ENCODE measurements at regions not wholly inside any gene's neighbourhood (a gene's known extent, or its start where the extent isn't known, plus 50 kb on each side); places are given as distances from the start of the nearest gene placed in this dataset.

DNA sequence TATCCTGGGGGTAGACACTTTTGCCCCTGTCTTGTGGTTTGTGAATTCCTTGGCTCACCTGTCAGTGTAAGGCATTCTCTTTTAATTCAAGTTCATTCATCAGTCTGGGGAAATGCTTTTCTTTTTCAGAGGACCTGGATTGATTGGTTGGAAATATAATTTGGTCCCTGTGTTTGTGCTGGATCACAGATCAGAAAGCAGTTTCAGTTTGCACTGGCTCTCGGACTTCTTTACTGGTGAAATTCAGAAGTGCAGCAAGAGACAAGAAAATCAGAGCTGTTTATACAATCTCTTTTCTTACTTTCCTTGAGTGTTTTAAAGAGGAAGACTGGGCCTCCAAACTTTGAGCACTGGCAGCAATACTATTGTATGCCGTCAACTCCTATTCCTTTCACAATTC, 161.8 kb upstream of the KCNJ16 start:
- Histone ChIP-seq H3K79me2 (ENCODE audit: control insufficient read depth, insufficient read depth, low read length) (no peaks in the 10 kb centered on the region), H3K4me1 (replicated peaks in 1 of 2; ENCODE audit: control insufficient read depth in 2 of 2, insufficient read depth in 2 of 2, low read length in 2 of 2) (peaks cover 0 to 8% of the 10 kb centered on the region in 2 experiments; a peak in 2 of 5 replicates), H3K4me2 (ENCODE audit: insufficient read depth, low read length) (no peak overlapping the region), H3K27ac (ENCODE audit: extremely low read depth, low read depth, low read length) (no peak overlapping the region), H3K9ac (ENCODE audit: insufficient read depth in 1 of 2, low read depth in 2 of 2, low read length in 2 of 2) (no peak overlapping the region), H3K9me3 (replicated peaks; ENCODE audit: control insufficient read depth, insufficient read depth, low read depth, low read length) (no peaks in the 10 kb centered on the region), H3K36me3 (ENCODE audit: control insufficient read depth, insufficient read depth, low read length) (no peaks in the 10 kb centered on the region), H2AFZ (ENCODE audit: low read depth, low read length) (0 out of 2 replicates have a peak overlapping the region, but pooled peaks have one; percentile 24), H3K4me3 (no peak overlapping the region), H4K20me1 (replicated peaks; ENCODE audit: control insufficient read depth, insufficient read depth, low read length) (no peaks in the 10 kb centered on the region), H3K9me1 (ENCODE audit: control insufficient read depth, insufficient read depth, low read length) (no peaks in the 10 kb centered on the region), H3K27me3 (ENCODE audit: control insufficient read depth in 2 of 2, insufficient read depth in 2 of 2, low read length in 2 of 2) (no peaks in the 10 kb centered on the region)
- WGBS (ENCODE audit: insufficient coverage, low coverage, missing lambda C conversion rate): 26% methylated on average over 2 of the region's 2 CpGs
- in situ Hi-C loops (cut with MboI) (no loop called here), intact Hi-C loops (cut with micrococcal nuclease) (no loop called here)
- DNase-seq (ENCODE audit: extremely low read depth in 1 of 4, low spot score in 3 of 4) (no peak), ATAC-seq (no peak), FAIRE-seq (no peak)
- POLR2A ChIA-PET: no interaction called here
- no TSS peak for BruUV-seq (replicated peaks)
- CTCF ChIA-PET (ENCODE audit: low intra/inter-chr PET ratio): no interaction called here
- TF ChIP-seq, protein P1, sequence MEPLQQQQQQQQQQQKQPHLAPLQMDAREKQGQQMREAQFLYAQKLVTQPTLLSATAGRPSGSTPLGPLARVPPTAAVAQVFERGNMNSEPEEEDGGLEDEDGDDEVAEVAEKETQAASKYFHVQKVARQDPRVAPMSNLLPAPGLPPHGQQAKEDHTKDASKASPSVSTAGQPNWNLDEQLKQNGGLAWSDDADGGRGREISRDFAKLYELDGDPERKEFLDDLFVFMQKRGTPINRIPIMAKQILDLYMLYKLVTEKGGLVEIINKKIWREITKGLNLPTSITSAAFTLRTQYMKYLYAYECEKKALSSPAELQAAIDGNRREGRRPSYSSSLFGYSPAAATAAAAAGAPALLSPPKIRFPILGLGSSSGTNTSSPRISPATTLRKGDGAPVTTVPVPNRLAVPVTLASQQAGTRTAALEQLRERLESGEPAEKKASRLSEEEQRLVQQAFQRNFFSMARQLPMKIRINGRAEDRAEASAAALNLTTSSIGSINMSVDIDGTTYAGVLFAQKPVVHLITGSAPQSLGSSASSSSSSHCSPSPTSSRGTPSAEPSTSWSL (CRISPR knock-in tag; IDR thresholded peaks at IDR 0.05; ENCODE audit: borderline replicate concordance): no peak
- TF ChIP-seq HDAC6 (IDR thresholded peaks at IDR 0.05; ENCODE audit: low read depth, low read length): no peak
- TF ChIP-seq HMG20B (CRISPR knock-in tag; IDR thresholded peaks at IDR 0.05): no peak
- no peak for TF ChIP-seq TEAD2 (tag; IDR thresholded peaks at IDR 0.05)

DNA sequence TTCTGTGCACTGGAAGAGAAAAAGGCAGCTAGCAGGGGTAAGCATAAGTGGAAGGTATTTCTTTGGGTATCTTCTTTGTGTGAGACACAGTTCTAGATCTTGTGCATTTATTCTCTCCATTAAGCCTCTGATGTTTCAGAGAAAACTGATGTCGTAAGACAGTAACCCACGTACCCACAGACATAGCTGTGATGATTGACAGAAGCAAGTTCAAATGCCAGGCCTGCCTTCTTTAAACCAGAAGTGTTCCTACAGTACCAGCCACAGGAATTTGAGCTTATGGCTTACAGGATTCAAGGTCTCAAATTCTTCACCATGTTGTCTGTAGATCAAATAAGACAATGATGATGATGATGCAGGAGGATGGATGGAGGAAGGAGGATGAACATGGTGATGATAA, 161.4 kb upstream of the KCNJ16 start:
- H3K4me1 ChIP-seq (replicated peaks in 1 of 2; ENCODE audit: control insufficient read depth in 2 of 2, insufficient read depth in 2 of 2, low read length in 2 of 2): peaks cover 0 to 5% of the 10 kb centered on the region in 2 experiments; a peak in 2 of 5 replicates
- DNase-seq (ENCODE audit: extremely low read depth in 1 of 4, low spot score in 3 of 4) (no peak), FAIRE-seq (no peak), ATAC-seq (no peak)
- H3K36me3 ChIP-seq (ENCODE audit: control insufficient read depth, insufficient read depth, low read length): no peaks in the 10 kb centered on the region
- no peak overlapping the region for H3K4me3 ChIP-seq
- BruUV-seq (replicated peaks): no TSS peak
- ChIA-PET POLR2A (no interaction called here), CTCF (ENCODE audit: low intra/inter-chr PET ratio) (no interaction called here)
- H3K9ac ChIP-seq (ENCODE audit: insufficient read depth in 1 of 2, low read depth in 2 of 2, low read length in 2 of 2): no peak overlapping the region
- no peak overlapping the region for H2AFZ ChIP-seq (ENCODE audit: low read depth, low read length)
- H3K9me1 ChIP-seq (ENCODE audit: control insufficient read depth, insufficient read depth, low read length): no peaks in the 10 kb centered on the region
- no peaks in the 10 kb centered on the region for H3K9me3 ChIP-seq (replicated peaks; ENCODE audit: control insufficient read depth, insufficient read depth, low read depth, low read length)
- intact Hi-C loops (cut with micrococcal nuclease) (no loop called here), in situ Hi-C loops (cut with MboI) (no loop called here)
- no peak overlapping the region for H3K4me2 ChIP-seq (ENCODE audit: insufficient read depth, low read length)
- no peaks in the 10 kb centered on the region for H4K20me1 ChIP-seq (replicated peaks; ENCODE audit: control insufficient read depth, insufficient read depth, low read length)
- WGBS (ENCODE audit: insufficient coverage, low coverage, missing lambda C conversion rate): 22% methylated on average over 2 of the region's 2 CpGs
- H3K79me2 ChIP-seq (ENCODE audit: control insufficient read depth, insufficient read depth, low read length): no peaks in the 10 kb centered on the region
- H3K27me3 ChIP-seq (ENCODE audit: control insufficient read depth in 2 of 2, insufficient read depth in 2 of 2, low read length in 2 of 2): no peaks in the 10 kb centered on the region
- no peak overlapping the region for H3K27ac ChIP-seq (ENCODE audit: extremely low read depth, low read depth, low read length)
- TF ChIP-seq, protein P2, sequence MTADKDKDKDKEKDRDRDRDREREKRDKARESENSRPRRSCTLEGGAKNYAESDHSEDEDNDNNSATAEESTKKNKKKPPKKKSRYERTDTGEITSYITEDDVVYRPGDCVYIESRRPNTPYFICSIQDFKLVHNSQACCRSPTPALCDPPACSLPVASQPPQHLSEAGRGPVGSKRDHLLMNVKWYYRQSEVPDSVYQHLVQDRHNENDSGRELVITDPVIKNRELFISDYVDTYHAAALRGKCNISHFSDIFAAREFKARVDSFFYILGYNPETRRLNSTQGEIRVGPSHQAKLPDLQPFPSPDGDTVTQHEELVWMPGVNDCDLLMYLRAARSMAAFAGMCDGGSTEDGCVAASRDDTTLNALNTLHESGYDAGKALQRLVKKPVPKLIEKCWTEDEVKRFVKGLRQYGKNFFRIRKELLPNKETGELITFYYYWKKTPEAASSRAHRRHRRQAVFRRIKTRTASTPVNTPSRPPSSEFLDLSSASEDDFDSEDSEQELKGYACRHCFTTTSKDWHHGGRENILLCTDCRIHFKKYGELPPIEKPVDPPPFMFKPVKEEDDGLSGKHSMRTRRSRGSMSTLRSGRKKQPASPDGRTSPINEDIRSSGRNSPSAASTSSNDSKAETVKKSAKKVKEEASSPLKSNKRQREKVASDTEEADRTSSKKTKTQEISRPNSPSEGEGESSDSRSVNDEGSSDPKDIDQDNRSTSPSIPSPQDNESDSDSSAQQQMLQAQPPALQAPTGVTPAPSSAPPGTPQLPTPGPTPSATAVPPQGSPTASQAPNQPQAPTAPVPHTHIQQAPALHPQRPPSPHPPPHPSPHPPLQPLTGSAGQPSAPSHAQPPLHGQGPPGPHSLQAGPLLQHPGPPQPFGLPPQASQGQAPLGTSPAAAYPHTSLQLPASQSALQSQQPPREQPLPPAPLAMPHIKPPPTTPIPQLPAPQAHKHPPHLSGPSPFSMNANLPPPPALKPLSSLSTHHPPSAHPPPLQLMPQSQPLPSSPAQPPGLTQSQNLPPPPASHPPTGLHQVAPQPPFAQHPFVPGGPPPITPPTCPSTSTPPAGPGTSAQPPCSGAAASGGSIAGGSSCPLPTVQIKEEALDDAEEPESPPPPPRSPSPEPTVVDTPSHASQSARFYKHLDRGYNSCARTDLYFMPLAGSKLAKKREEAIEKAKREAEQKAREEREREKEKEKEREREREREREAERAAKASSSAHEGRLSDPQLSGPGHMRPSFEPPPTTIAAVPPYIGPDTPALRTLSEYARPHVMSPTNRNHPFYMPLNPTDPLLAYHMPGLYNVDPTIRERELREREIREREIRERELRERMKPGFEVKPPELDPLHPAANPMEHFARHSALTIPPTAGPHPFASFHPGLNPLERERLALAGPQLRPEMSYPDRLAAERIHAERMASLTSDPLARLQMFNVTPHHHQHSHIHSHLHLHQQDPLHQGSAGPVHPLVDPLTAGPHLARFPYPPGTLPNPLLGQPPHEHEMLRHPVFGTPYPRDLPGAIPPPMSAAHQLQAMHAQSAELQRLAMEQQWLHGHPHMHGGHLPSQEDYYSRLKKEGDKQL (CRISPR knock-in tag; IDR thresholded peaks at IDR 0.05; ENCODE audit: borderline replicate concordance): no peak
- TF ChIP-seq ZC3H4 (CRISPR knock-in tag; IDR thresholded peaks at IDR 0.05; ENCODE audit: borderline replicate concordance) (no peak), MYNN (IDR thresholded peaks at IDR 0.05) (no peak), MYNN (CRISPR knock-in tag; IDR thresholded peaks at IDR 0.05) (no peak), ZNF124 (CRISPR knock-in tag; IDR thresholded peaks at IDR 0.05) (no peak), SRSF7 (optimal IDR thresholded peaks at IDR 0.05; ENCODE audit: low read depth, low read length) (no peak), RBBP5 (IDR thresholded peaks at IDR 0.05; ENCODE audit: borderline replicate concordance, insufficient read depth, low read length, poor library complexity, severe bottlenecking) (no peak)

Measured in K562 (cell line).